GM12878 (cell line): ENCODE measurements at regions not wholly inside any gene's neighbourhood (a gene's known extent, or its start where the extent isn't known, plus 50 kb on each side); places are given as distances from the start of the nearest gene placed in this dataset.

Experiments
- ATAC-seq: fragments of 200-7000 bp; cut with Tn5 transposase; 3 replicates; pipeline ENCODE4 v1.9.1; 2020; ENCODE audit warnings: mild to moderate bottlenecking, moderate library complexity
- BruUV-seq: library from RNA; stranded (reverse); fragments of 400-500 nt; replicated peaks from 2 replicates; lab custom pipeline; 2021; lab: Mats Ljungman, UMichigan
- CTCF ChIA-PET: fragments of 300-600 bp; sonication (Branson Sonifier 250); formaldehyde crosslinking; extraction: SDS; loops from one replicate; lab custom pipeline; 2021; ENCODE audit warnings: inconsistent platforms; lab: Yijun Ruan, JAX
- POLR2A ChIA-PET: fragments of 350-600 bp; formaldehyde crosslinking; extraction: SDS; loops from one replicate; lab custom pipeline; 2021; ENCODE audit warnings: inconsistent platforms; lab: Charles Lee
- RAD21 ChIA-PET: fragments of 300-600 bp; sonication (Branson Sonifier 250); formaldehyde crosslinking; loops from one replicate; lab custom pipeline; 2023; ENCODE audit warnings: antibody characterized with exemption; ENCODE audit not compliant: unreplicated experiment; lab: Charles Lee
- SMC1A ChIA-PET: fragments of 300-600 bp; sonication (Branson Sonifier 250); formaldehyde crosslinking; loops from one replicate; lab custom pipeline; 2023; ENCODE audit not compliant: unreplicated experiment, uncharacterized antibody; lab: Charles Lee
- DNase-seq: peaks from one replicate; pipeline ENCODE4 v3.0.0-alpha.2; 2011; ENCODE audit warnings: low read depth, low spot score
- FAIRE-seq: peaks from 3 replicates; lab custom pipeline; 2011; peaks lifted over from hg19 to GRCh38; lab: Jason Lieb, UNC
- H2AFZ ChIP-seq: 2 replicates; pipeline ENCODE4 v1.6.0; 2011; ENCODE audit warnings: low read depth, low read length, control low read depth; ENCODE audit not compliant: control insufficient read depth
- H3K27ac ChIP-seq: 2 replicates; pipeline ENCODE4 v1.5.1; 2011; ENCODE audit warnings: control low read depth; ENCODE audit not compliant: control insufficient read depth, insufficient read depth
- H3K27me3 ChIP-seq, 2 experiments: replicated peaks in 1 of 2; 2 replicates each; pipeline versions ENCODE4 v1.6.0 to v1.6.1; 2011; ENCODE audit warnings: low read length in 1 of 2; ENCODE audit not compliant: control insufficient read depth in 2 of 2, insufficient read depth in 2 of 2
- H3K36me3 ChIP-seq, 2 experiments: 2 replicates each; pipeline ENCODE4 v1.5.1; 2011; ENCODE audit warnings: low read length in 1 of 2; ENCODE audit not compliant: control insufficient read depth in 2 of 2, insufficient read depth in 2 of 2
- H3K4me1 ChIP-seq: 2 replicates; pipeline ENCODE4 v1.6.1; 2011; ENCODE audit warnings: mild to moderate bottlenecking, low read length, moderate library complexity, mixed read lengths; ENCODE audit not compliant: control insufficient read depth, insufficient read depth
- H3K4me2 ChIP-seq: 2 replicates; pipeline ENCODE4 v1.6.0; 2011; ENCODE audit warnings: control low read depth; ENCODE audit not compliant: control insufficient read depth, insufficient read depth
- H3K4me3 ChIP-seq: fragments of 200-600 bp; sonication (generic); 2 replicates; pipeline ENCODE4 v1.5.1; 2016
- H3K79me2 ChIP-seq: 2 replicates; pipeline ENCODE4 v1.6.0; 2011; ENCODE audit warnings: low read length; ENCODE audit not compliant: control insufficient read depth, insufficient read depth
- H3K9ac ChIP-seq: 2 replicates; pipeline ENCODE4 v1.8.0; 2011; ENCODE audit warnings: low read length, control low read depth, mixed read lengths; ENCODE audit not compliant: control insufficient read depth, insufficient read depth
- H3K9me3 ChIP-seq: replicated peaks from 3 replicates; pipeline ENCODE4 v1.5.1; 2011; ENCODE audit warnings: mild to moderate bottlenecking, low read length; ENCODE audit not compliant: control insufficient read depth, insufficient read depth
- H4K20me1 ChIP-seq: 2 replicates; pipeline ENCODE4 v1.6.0; 2011; ENCODE audit not compliant: control insufficient read depth, insufficient read depth
- BACH1 ChIP-seq: fragments of 450-650 bp; IDR thresholded peaks from 2 replicates; pipeline ENCODE4 v1.6.1; 2017; ENCODE audit warnings: mild to moderate bottlenecking, borderline replicate concordance
- CBFB ChIP-seq: IDR thresholded peaks from 2 replicates; pipeline ENCODE4 v1.6.1; 2016; ENCODE audit warnings: antibody characterized with exemption, low read depth
- CHD2 ChIP-seq: IDR thresholded peaks from 2 replicates; pipeline ENCODE4 v1.6.1; 2011; ENCODE audit warnings: low read depth, low read length, improper control_type of control experiment, borderline replicate concordance
- MEF2A ChIP-seq: IDR thresholded peaks from 2 replicates; pipeline ENCODE4 v1.6.1; 2011; ENCODE audit warnings: low read depth, mild to moderate bottlenecking, low read length, moderate library complexity; ENCODE audit not compliant: insufficient read depth
- NR2C1 ChIP-seq: fragments of 450-650 bp; IDR thresholded peaks from 2 replicates; pipeline ENCODE4 v1.6.1; 2017; ENCODE audit warnings: antibody characterized with exemption, mild to moderate bottlenecking, moderate library complexity
- SMAD5 ChIP-seq: IDR thresholded peaks from 2 replicates; pipeline ENCODE4 v1.6.1; 2016; ENCODE audit warnings: antibody characterized with exemption, low read depth
- STAT1 ChIP-seq: fragments of 450-650 bp; conservative IDR thresholded peaks from 2 replicates; pipeline ENCODE4 v1.6.1; 2014; ENCODE audit warnings: antibody characterized with exemption, mild to moderate bottlenecking
- TARDBP ChIP-seq: IDR thresholded peaks from 2 replicates; pipeline ENCODE4 v1.6.1; 2016; ENCODE audit warnings: borderline replicate concordance
- USF2 ChIP-seq: IDR thresholded peaks from 2 replicates; pipeline ENCODE4 v1.6.1; 2011; ENCODE audit warnings: low read depth, low read length, improper control_type of control experiment, borderline replicate concordance
- ZNF384 ChIP-seq: IDR thresholded peaks from 2 replicates; pipeline ENCODE4 v1.6.1; 2012; ENCODE audit warnings: low read depth, mild to moderate bottlenecking, low read length, improper control_type of control experiment, borderline replicate concordance
- ZSCAN29 ChIP-seq: fragments of 450-650 bp; IDR thresholded peaks from 2 replicates; pipeline ENCODE4 v1.6.1; 2017; ENCODE audit warnings: mild to moderate bottlenecking, moderate library complexity
- WGBS: methylation state at CpG from one replicate; pipeline ENCODE4 v1.1.6; 2016; ENCODE audit warnings: low lambda C conversion rate; ENCODE audit not compliant: insufficient replicate concordance, insufficient coverage; ENCODE audit errors: missing lambda C conversion rate; 5-methylcytosine and 5-hydroxymethylcytosine counted together
- in situ Hi-C: fragments of 300-500 bp; cut with MboI; formaldehyde crosslinking; loops from 9 replicates; pipeline ENCODE4 v1.14.3; 2018; ENCODE audit warnings: mixed read lengths
- intact Hi-C: fragments of 100-400 bp; cut with micrococcal nuclease; formaldehyde crosslinking; loops from one replicate; pipeline ENCODE4 v1.14.2; 2022; ENCODE audit not compliant: unreplicated experiment
- TF ChIP-seq, protein P1 (sequence below): fragments of 450-650 bp; IDR thresholded peaks from 2 replicates; pipeline ENCODE4 v1.6.1; 2016; ENCODE audit warnings: mild to moderate bottlenecking, moderate library complexity, borderline replicate concordance
- TF ChIP-seq, protein P2 (sequence below): fragments of 450-650 bp; IDR thresholded peaks from 2 replicates; pipeline ENCODE4 v1.6.1; 2017; ENCODE audit warnings: mild to moderate bottlenecking, moderate library complexity

GRCh38 chr3:62961874-62962556 lies 86.8 kb upstream of the CADPS start:
- WGBS: 46% methylated on average over 6 of the region's 6 CpGs
- ChIA-PET POLR2A (no interaction called here), SMC1A (no interaction called here)

More at GRCh38 chr3:62961874-62962556, 86.8 kb upstream of the CADPS start:
- intact Hi-C loops (no loop called here), in situ Hi-C loops (no loop called here)
- BruUV-seq: no TSS peak
- ChIA-PET RAD21 (no interaction called here), CTCF (no interaction called here)
- no peak for ATAC-seq
- H3K4me1 ChIP-seq: no peaks in the 10 kb centered on the region
- TF ChIP-seq STAT1 (no peak), CHD2 (no peak), MEF2A (no peak), USF2 (no peak), TARDBP (no peak), SMAD5 (no peak), ZNF384 (no peak), CBFB (no peak), NR2C1 (no peak), ZSCAN29 (no peak), BACH1 (no peak)
- TF ChIP-seq, protein P1, sequence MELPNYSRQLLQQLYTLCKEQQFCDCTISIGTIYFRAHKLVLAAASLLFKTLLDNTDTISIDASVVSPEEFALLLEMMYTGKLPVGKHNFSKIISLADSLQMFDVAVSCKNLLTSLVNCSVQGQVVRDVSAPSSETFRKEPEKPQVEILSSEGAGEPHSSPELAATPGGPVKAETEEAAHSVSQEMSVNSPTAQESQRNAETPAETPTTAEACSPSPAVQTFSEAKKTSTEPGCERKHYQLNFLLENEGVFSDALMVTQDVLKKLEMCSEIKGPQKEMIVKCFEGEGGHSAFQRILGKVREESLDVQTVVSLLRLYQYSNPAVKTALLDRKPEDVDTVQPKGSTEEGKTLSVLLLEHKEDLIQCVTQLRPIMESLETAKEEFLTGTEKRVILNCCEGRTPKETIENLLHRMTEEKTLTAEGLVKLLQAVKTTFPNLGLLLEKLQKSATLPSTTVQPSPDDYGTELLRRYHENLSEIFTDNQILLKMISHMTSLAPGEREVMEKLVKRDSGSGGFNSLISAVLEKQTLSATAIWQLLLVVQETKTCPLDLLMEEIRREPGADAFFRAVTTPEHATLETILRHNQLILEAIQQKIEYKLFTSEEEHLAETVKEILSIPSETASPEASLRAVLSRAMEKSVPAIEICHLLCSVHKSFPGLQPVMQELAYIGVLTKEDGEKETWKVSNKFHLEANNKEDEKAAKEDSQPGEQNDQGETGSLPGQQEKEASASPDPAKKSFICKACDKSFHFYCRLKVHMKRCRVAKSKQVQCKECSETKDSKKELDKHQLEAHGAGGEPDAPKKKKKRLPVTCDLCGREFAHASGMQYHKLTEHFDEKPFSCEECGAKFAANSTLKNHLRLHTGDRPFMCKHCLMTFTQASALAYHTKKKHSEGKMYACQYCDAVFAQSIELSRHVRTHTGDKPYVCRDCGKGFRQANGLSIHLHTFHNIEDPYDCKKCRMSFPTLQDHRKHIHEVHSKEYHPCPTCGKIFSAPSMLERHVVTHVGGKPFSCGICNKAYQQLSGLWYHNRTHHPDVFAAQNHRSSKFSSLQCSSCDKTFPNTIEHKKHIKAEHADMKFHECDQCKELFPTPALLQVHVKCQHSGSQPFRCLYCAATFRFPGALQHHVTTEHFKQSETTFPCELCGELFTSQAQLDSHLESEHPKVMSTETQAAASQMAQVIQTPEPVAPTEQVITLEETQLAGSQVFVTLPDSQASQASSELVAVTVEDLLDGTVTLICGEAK: no peak
- TF ChIP-seq, protein P2, sequence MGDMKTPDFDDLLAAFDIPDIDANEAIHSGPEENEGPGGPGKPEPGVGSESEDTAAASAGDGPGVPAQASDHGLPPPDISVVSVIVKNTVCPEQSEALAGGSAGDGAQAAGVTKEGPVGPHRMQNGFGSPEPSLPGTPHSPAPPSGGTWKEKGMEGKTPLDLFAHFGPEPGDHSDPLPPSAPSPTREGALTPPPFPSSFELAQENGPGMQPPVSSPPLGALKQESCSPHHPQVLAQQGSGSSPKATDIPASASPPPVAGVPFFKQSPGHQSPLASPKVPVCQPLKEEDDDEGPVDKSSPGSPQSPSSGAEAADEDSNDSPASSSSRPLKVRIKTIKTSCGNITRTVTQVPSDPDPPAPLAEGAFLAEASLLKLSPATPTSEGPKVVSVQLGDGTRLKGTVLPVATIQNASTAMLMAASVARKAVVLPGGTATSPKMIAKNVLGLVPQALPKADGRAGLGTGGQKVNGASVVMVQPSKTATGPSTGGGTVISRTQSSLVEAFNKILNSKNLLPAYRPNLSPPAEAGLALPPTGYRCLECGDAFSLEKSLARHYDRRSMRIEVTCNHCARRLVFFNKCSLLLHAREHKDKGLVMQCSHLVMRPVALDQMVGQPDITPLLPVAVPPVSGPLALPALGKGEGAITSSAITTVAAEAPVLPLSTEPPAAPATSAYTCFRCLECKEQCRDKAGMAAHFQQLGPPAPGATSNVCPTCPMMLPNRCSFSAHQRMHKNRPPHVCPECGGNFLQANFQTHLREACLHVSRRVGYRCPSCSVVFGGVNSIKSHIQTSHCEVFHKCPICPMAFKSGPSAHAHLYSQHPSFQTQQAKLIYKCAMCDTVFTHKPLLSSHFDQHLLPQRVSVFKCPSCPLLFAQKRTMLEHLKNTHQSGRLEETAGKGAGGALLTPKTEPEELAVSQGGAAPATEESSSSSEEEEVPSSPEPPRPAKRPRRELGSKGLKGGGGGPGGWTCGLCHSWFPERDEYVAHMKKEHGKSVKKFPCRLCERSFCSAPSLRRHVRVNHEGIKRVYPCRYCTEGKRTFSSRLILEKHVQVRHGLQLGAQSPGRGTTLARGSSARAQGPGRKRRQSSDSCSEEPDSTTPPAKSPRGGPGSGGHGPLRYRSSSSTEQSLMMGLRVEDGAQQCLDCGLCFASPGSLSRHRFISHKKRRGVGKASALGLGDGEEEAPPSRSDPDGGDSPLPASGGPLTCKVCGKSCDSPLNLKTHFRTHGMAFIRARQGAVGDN: no peak
- no peaks in the 10 kb centered on the region for H3K9me3 ChIP-seq
- no peak overlapping the region for H3K9ac ChIP-seq
- no peak overlapping the region for H3K27ac ChIP-seq
- no peak for DNase-seq
- no peaks in the 10 kb centered on the region for H3K27me3 ChIP-seq
- no peaks in the 10 kb centered on the region for H3K79me2 ChIP-seq
- no peak overlapping the region for H3K4me2 ChIP-seq
- no peak overlapping the region for H3K4me3 ChIP-seq
- FAIRE-seq: no peak
- H4K20me1 ChIP-seq: no peaks in the 10 kb centered on the region
- H2AFZ ChIP-seq: no peak overlapping the region
- H3K36me3 ChIP-seq: no peaks in the 10 kb centered on the region
